Coronary artery (tissue), 2 donors: ENCODE measurements at regions not wholly inside any gene's neighbourhood (a gene's known extent, or its start where the extent isn't known, plus 50 kb on each side); places are given as distances from the start of the nearest gene placed in this dataset.
"Not testable (repeated sequence)": the region's sequence is repeated elsewhere in the genome, so short reads cannot be mapped to it uniquely, and the experiment has no call there.

Experiments
- DNase-seq: peaks from one replicate; pipeline ENCODE4 v3.0.0-alpha.2; 2017; ENCODE audit warnings: low spot score
- H3K27ac ChIP-seq, 2 donors: fragments of 200-600 bp; sonication (generic); one replicate each; pipeline ENCODE4 v1.5.1; 2016 to 2019
- H3K4me3 ChIP-seq: fragments of 200-600 bp; sonication (generic); 2 replicates; pipeline ENCODE4 v1.5.1; 2016; ENCODE audit warnings: mild to moderate bottlenecking, moderate library complexity
- CTCF ChIP-seq: fragments of 200-600 bp; sonication (generic); IDR thresholded peaks from one replicate; pipeline ENCODE4 v1.5.1; 2019; ENCODE audit warnings: antibody characterized with exemption

- H3K4me3 ChIP-seq: no peak overlapping the region
- no peak overlapping the region for H3K27ac ChIP-seq
- TF ChIP-seq CTCF: no peak
- DNase-seq: no peak
Observed at GRCh38 chr4:138487230-138487629, 245.1 kb upstream of the SLC7A11 start.

- TF ChIP-seq CTCF: no peak
Observed at GRCh38 chr4:138485498-138485897, 243.3 kb upstream of the SLC7A11 start.

GRCh38 chr4:138475116-138475515, 233.0 kb upstream of the SLC7A11 start:
- Histone ChIP-seq H3K27ac (no peak overlapping the region), H3K4me3 (no peak overlapping the region)
- DNase-seq: no peak
- TF ChIP-seq CTCF: no peak

More at GRCh38 chr4:138485498-138485897, 243.3 kb upstream of the SLC7A11 start:
- Histone ChIP-seq H3K27ac (no peak overlapping the region), H3K4me3 (no peak overlapping the region)
- no peak for DNase-seq

GRCh38 chr4:138473339-138473738, 231.2 kb upstream of the SLC7A11 start:
- Histone ChIP-seq H3K4me3 (no peak overlapping the region), H3K27ac (no peak overlapping the region)
- TF ChIP-seq CTCF: no peak
- DNase-seq: no peak

GRCh38 chr4:138460477-138461414, 218.6 kb upstream of the SLC7A11 start:
- no peak for TF ChIP-seq CTCF

GRCh38 chr4:138458751-138459150, 216.6 kb upstream of the SLC7A11 start:
- no peak for TF ChIP-seq CTCF
- H3K27ac ChIP-seq: no peak overlapping the region
- no peak for DNase-seq
- H3K4me3 ChIP-seq: no peak overlapping the region

More at GRCh38 chr4:138460477-138461414, 218.6 kb upstream of the SLC7A11 start:
- no peak for DNase-seq
- Histone ChIP-seq H3K4me3 (no peak overlapping the region), H3K27ac (no peak overlapping the region)

- H3K27ac ChIP-seq, H3K4me3 ChIP-seq, DNase-seq: not testable (repeated sequence)
Observed at GRCh38 chr4:138456349-138456748, 214.2 kb upstream of the SLC7A11 start.
